ENCODE measurements at regions not wholly inside any gene's neighbourhood (a gene's known extent, or its start where the extent isn't known, plus 50 kb on each side); places are given as distances from the start of the nearest gene placed in this dataset.

GRCh38 chr2:123136419-123136818, 888.7 kb upstream of the CNTNAP5 start:
- no peak overlapping the region for H3K4ac ChIP-seq (replicated peaks; ENCODE audit: insufficient read length, low read depth, low read length)
- no peaks in the 10 kb centered on the region for H3K36me3 ChIP-seq (ENCODE audit: control insufficient read depth in 2 of 4, insufficient read depth in 4 of 4, low read length in 3 of 4)
- no peak for DNase-seq (ENCODE audit: low read depth in 1 of 2, low spot score in 2 of 2)
- no peaks in the 10 kb centered on the region for H3K4me1 ChIP-seq (replicated peaks in 1 of 4; ENCODE audit: control insufficient read depth in 3 of 4, insufficient read depth in 4 of 4, low read length in 3 of 4)
- H3K23ac ChIP-seq (ENCODE audit: insufficient read length) = no peak overlapping the region
- no peak overlapping the region for H3K9ac ChIP-seq (replicated peaks in 1 of 4; ENCODE audit: extremely low read depth in 1 of 4, low read depth in 3 of 4, low read length in 3 of 4)
- H4K5ac ChIP-seq (ENCODE audit: insufficient read length, low read depth, low read length) = no peak overlapping the region
- no peaks in the 10 kb centered on the region for H3K79me2 ChIP-seq (ENCODE audit: control insufficient read depth in 1 of 2, insufficient read depth in 2 of 2, low read length in 2 of 2)
- H2BK120ac ChIP-seq (replicated peaks; ENCODE audit: low read depth, low read length) = no peak overlapping the region
- POLR2A ChIA-PET (ENCODE audit: partially characterized antibody) = no interaction called here
- no peak overlapping the region for H3K14ac ChIP-seq (ENCODE audit: insufficient read length)
- H2AK5ac ChIP-seq (ENCODE audit: low read depth, low read length) = no peak overlapping the region
- H2BK20ac ChIP-seq (ENCODE audit: low read length) = no peak overlapping the region
- H2BK5ac ChIP-seq (ENCODE audit: low read depth, low read length) = no peak overlapping the region
- H2BK12ac ChIP-seq (ENCODE audit: low read depth, low read length) = no peak overlapping the region
- H3K4me2 ChIP-seq (ENCODE audit: insufficient read depth in 1 of 2, low read depth in 2 of 2, low read length in 2 of 2) = no peak overlapping the region
- H3K4me3 ChIP-seq (ENCODE audit: extremely low read depth in 1 of 4, insufficient read depth in 2 of 4, low read depth in 3 of 4, low read length in 4 of 4) = no peak overlapping the region
- H4K20me1 ChIP-seq (replicated peaks in 1 of 2; ENCODE audit: control insufficient read depth in 1 of 2, insufficient read depth in 2 of 2, low read length in 2 of 2) = no peaks in the 10 kb centered on the region
- no peak overlapping the region for H4K8ac ChIP-seq (ENCODE audit: extremely low read depth, insufficient read depth, low read length)
- WGBS, 2 experiments (ENCODE audit: extremely low coverage in 1 of 2, insufficient coverage in 1 of 2, insufficient read length in 1 of 2, insufficient replicate concordance in 2 of 2, low coverage in 1 of 2, low lambda C conversion rate in 2 of 2, missing lambda C conversion rate in 1 of 2) = 95% methylated on average over 4 of the region's 4 CpGs; no CpG with 5 or more reads in 1 of the 2 experiments
- no peak overlapping the region for H3K18ac ChIP-seq (ENCODE audit: extremely low read depth, low read length)
- H4K91ac ChIP-seq (replicated peaks; ENCODE audit: insufficient read length, low read length) = no peak overlapping the region
- H3K23me2 ChIP-seq (ENCODE audit: low read depth, low read length) = no peaks in the 10 kb centered on the region
- H3K56ac ChIP-seq (replicated peaks; ENCODE audit: insufficient read length, low read depth, low read length) = no peak overlapping the region
- no peak overlapping the region for H2BK15ac ChIP-seq (ENCODE audit: low read length)
- no peak for TF ChIP-seq POLR2AphosphoS5 (IDR thresholded peaks at IDR 0.05; ENCODE audit: low read depth, low read length)
- TF ChIP-seq HDAC2 (IDR thresholded peaks at IDR 0.05; ENCODE audit: borderline replicate concordance in 1 of 2, low read depth in 2 of 2, low read length in 2 of 2) = no peak
- no peak for TF ChIP-seq SIRT6 (IDR thresholded peaks at IDR 0.05; ENCODE audit: low read length)
- TF ChIP-seq KDM4A (IDR thresholded peaks at IDR 0.05; ENCODE audit: low read depth, low read length, severe bottlenecking) = no peak
- no peak overlapping the region for H2AFZ ChIP-seq (ENCODE audit: low read length)
- no peaks in the 10 kb centered on the region for H3K27me3 ChIP-seq (replicated peaks in 1 of 4; ENCODE audit: control insufficient read depth in 3 of 4, extremely low read depth in 1 of 4, insufficient read depth in 3 of 4, low read length in 3 of 4)
- FAIRE-seq = no peak
- no peaks in the 10 kb centered on the region for H3K79me1 ChIP-seq (ENCODE audit: low read depth, low read length)
- no peak overlapping the region for H3K27ac ChIP-seq (ENCODE audit: low read depth, low read length)
- peaks cover 0 to 2% of the 10 kb centered on the region in 2 experiments; a peak in 1 of 4 replicates for H3K9me3 ChIP-seq (ENCODE audit: insufficient read depth in 2 of 2, low read depth in 1 of 2, low read length in 1 of 2)
- CTCF ChIA-PET (ENCODE audit: partially characterized antibody) = no interaction called here
